Naive B cell (primary cell): ENCODE measurements at regions not wholly inside any gene's neighbourhood (a gene's known extent, or its start where the extent isn't known, plus 50 kb on each side); places are given as distances from the start of the nearest gene placed in this dataset.
A peak's percentile ranks its signal among the peaks of the same experiment; 100 is the strongest.
"Not testable (repeated sequence)": the region's sequence is repeated elsewhere in the genome, so short reads cannot be mapped to it uniquely, and the experiment has no call there.

Experiments
- ATAC-seq, 2 donors: fragments of 150-1000 bp; cut with Tn5 transposase; 2 replicates each; pipeline ENCODE4 v1.10.0; 2021; ENCODE audit warnings: low read depth in 2 of 2, mild to moderate bottlenecking in 2 of 2, moderate library complexity in 2 of 2
- DNase-seq: peaks from one replicate; pipeline ENCODE4 v3.0.0; 2022
- H3K27ac Mint-ChIP-seq, 6 donors: one replicate each; pipeline ENCODE4 v1.8.0; 2020 to 2022; ENCODE audit warnings: mild to moderate bottlenecking in 6 of 6, mixed read lengths in 6 of 6, moderate library complexity in 5 of 6, inconsistent platforms in 2 of 6
- H3K27me3 Mint-ChIP-seq, 3 donors: one replicate each; pipeline ENCODE4 v1.8.0; 2021 to 2022; ENCODE audit warnings: mixed read lengths in 3 of 3, mild to moderate bottlenecking in 1 of 3
- H3K36me3 Mint-ChIP-seq, 2 donors: one replicate each; pipeline ENCODE4 v1.8.0; 2020 to 2022; ENCODE audit warnings: mixed read lengths in 2 of 2, inconsistent platforms in 1 of 2, mild to moderate bottlenecking in 1 of 2
- H3K4me1 Mint-ChIP-seq, 3 donors: one replicate each; pipeline ENCODE4 v1.8.0; 2020 to 2022; ENCODE audit warnings: mixed read lengths in 3 of 3, inconsistent platforms in 1 of 3, mild to moderate bottlenecking in 1 of 3, moderate library complexity in 1 of 3
- H3K4me3 Mint-ChIP-seq, 8 donors: one replicate each; pipeline ENCODE4 v1.8.0; 2020 to 2022; ENCODE audit warnings: mild to moderate bottlenecking in 8 of 8, mixed read lengths in 8 of 8, moderate library complexity in 8 of 8, inconsistent platforms in 2 of 8
- H3K9me3 Mint-ChIP-seq, 7 donors: one replicate each; pipeline ENCODE4 v1.8.0; 2020 to 2022; ENCODE audit warnings: mixed read lengths in 7 of 7, mild to moderate bottlenecking in 5 of 7, inconsistent platforms in 2 of 7, moderate library complexity in 1 of 7

DNA sequence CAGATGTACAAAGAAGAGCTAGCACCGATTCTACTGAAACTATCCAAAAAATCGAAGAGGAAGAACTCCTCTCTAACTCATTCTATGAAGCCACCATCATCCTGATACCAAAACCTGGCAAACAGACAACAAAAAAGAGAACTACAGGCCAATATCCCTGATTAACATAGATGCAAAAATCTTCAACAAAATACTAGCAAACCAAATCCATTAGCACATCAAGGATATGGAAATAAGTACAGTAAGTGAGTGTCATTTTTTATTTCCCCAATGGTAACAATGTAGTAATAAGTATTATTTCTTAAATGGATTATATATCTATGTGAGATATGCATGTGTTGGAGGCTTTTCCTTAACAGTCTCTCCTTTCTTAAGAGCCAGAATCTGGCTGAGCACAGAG is 134.5 kb upstream of the SMLR1 start:
- Mint-ChIP-seq H3K4me3 (no peak overlapping the region), H3K4me1 (no peaks in the 10 kb centered on the region), H3K36me3 (peaks cover 0 to 6% of the 10 kb centered on the region in 2 donors), H3K9me3 (peaks cover 0 to 4% (median 0%) of the 10 kb centered on the region in 7 donors), H3K27ac (no peak overlapping the region), H3K27me3 (peaks cover 0 to 2% (median 0%) of the 10 kb centered on the region in 3 donors)
- ATAC-seq (no peak), DNase-seq (no peak)

GRCh38 chr6:130693944-130694343 is 133.3 kb upstream of the SMLR1 start:
- Mint-ChIP-seq H3K27ac (no peak overlapping the region), H3K27me3 (no peaks in the 10 kb centered on the region), H3K4me3 (no peak overlapping the region)

GRCh38 chr6:130694606-130695005 is 132.6 kb upstream of the SMLR1 start:
- no peaks in the 10 kb centered on the region for H3K4me1 Mint-ChIP-seq
- no peak overlapping the region for H3K4me3 Mint-ChIP-seq
- ATAC-seq (no peak), DNase-seq (no peak)
- H3K27ac Mint-ChIP-seq: no peak overlapping the region
- H3K9me3 Mint-ChIP-seq: peaks cover 0 to 4% (median 0%) of the 10 kb centered on the region in 7 donors
- no peaks in the 10 kb centered on the region for H3K27me3 Mint-ChIP-seq
- peaks cover 0 to 6% of the 10 kb centered on the region in 2 donors for H3K36me3 Mint-ChIP-seq

More at GRCh38 chr6:130693944-130694343, 133.3 kb upstream of the SMLR1 start:
- Mint-ChIP-seq H3K4me1 (no peaks in the 10 kb centered on the region), H3K36me3 (peaks cover 0 to 6% of the 10 kb centered on the region in 2 donors), H3K9me3 (peaks cover 0 to 4% (median 0%) of the 10 kb centered on the region in 7 donors)
- ATAC-seq: no peak
- DNase-seq: no peak

- H3K27me3 Mint-ChIP-seq: no peaks in the 10 kb centered on the region
- H3K27ac Mint-ChIP-seq: no peak overlapping the region
- no peaks in the 10 kb centered on the region for H3K4me1 Mint-ChIP-seq
- DNase-seq (no peak), ATAC-seq (no peak)
- H3K4me3 Mint-ChIP-seq: peak overlapping the region in 1 of 8 donors; percentile 57
- H3K9me3 Mint-ChIP-seq: peaks cover 0 to 4% (median 0%) of the 10 kb centered on the region in 7 donors
- H3K36me3 Mint-ChIP-seq: peaks cover 0 to 6% of the 10 kb centered on the region in 2 donors
Observed at GRCh38 chr6:130696806-130697205, 130.4 kb upstream of the SMLR1 start.

- DNase-seq (no peak), ATAC-seq (no peak)
- Mint-ChIP-seq H3K27ac (no peak overlapping the region), H3K9me3 (peaks cover 0 to 4% (median 0%) of the 10 kb centered on the region in 7 donors), H3K4me1 (no peaks in the 10 kb centered on the region), H3K36me3 (peaks cover 0 to 6% of the 10 kb centered on the region in 2 donors), H3K27me3 (no peaks in the 10 kb centered on the region), H3K4me3 (no peak overlapping the region)
Observed at GRCh38 chr6:130697271-130697994, 129.8 kb upstream of the SMLR1 start.

- Mint-ChIP-seq H3K9me3 (peaks cover 0 to 4% (median under 1%) of the 10 kb centered on the region in 7 donors), H3K4me3 (no peak overlapping the region), H3K27me3 (no peaks in the 10 kb centered on the region), H3K36me3 (peaks cover 0 to 6% of the 10 kb centered on the region in 2 donors), H3K27ac (no peak overlapping the region), H3K4me1 (no peaks in the 10 kb centered on the region)
- DNase-seq (peak; percentile 15), ATAC-seq (peak; percentile 71 to 78)
Observed at GRCh38 chr6:130697995-130698535, 129.1 kb upstream of the SMLR1 start.

DNA sequence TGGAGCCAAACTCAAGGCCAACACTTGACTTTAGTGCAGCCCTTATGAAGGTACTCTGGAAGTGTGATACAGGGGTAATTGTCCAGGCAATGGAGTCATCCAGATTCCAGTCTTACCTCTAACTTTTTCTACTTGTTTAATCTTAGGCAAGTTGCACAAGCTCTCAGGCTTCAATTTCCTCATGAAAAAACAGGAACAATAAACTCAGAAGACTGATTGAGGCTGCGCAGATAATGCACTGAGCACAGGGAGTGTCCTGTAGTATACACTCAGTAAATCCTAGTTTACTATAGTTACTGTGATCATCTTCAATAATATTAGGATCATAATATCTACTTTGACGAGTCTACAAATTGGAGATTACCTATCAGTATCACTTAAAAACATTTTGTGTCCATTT is 127.5 kb upstream of the SMLR1 start:
- Mint-ChIP-seq H3K9me3 (peaks cover 0 to 2% (median 0%) of the 10 kb centered on the region in 7 donors), H3K36me3 (peaks cover 0 to 4% of the 10 kb centered on the region in 2 donors), H3K27ac (no peak overlapping the region), H3K27me3 (peaks cover 0 to 8% (median 0%) of the 10 kb centered on the region in 3 donors), H3K4me1 (no peaks in the 10 kb centered on the region), H3K4me3 (no peak overlapping the region)
- ATAC-seq (no peak), DNase-seq (no peak)

DNA sequence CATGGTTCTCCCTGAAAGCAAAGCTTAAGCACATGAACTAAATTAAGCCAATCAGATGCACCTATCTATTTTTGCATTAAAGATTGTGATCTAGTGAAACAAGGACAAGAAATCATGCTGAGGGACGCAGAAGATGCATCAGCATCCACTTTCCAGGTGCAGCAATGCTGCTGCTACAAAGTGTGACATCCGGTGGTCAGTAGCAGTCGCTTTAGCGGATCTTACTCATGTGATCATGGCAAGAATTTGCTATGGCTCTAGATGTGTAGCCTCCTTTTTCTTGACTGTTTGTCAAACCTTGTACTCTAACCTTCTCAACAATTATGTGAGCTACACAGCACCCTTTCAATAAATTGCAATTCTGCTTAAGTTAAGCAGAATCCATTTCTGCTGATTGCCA is 126.8 kb upstream of the SMLR1 start:
- no peak overlapping the region for H3K27ac Mint-ChIP-seq
- H3K4me1 Mint-ChIP-seq: no peaks in the 10 kb centered on the region
- H3K9me3 Mint-ChIP-seq: peaks cover 0 to 2% (median 0%) of the 10 kb centered on the region in 7 donors
- no peak overlapping the region for H3K4me3 Mint-ChIP-seq
- peaks cover 0 to 8% (median 0%) of the 10 kb centered on the region in 3 donors for H3K27me3 Mint-ChIP-seq
- ATAC-seq (no peak), DNase-seq (no peak)
- no peaks in the 10 kb centered on the region for H3K36me3 Mint-ChIP-seq

GRCh38 chr6:130708338-130708737 is 118.9 kb upstream of the SMLR1 start:
- Mint-ChIP-seq H3K27me3 (peaks cover 0 to 8% (median 0%) of the 10 kb centered on the region in 3 donors), H3K4me3 (no peak overlapping the region), H3K36me3 (no peaks in the 10 kb centered on the region)

GRCh38 chr6:130711641-130712040 is 115.6 kb upstream of the SMLR1 start:
- H3K27ac Mint-ChIP-seq, H3K27me3 Mint-ChIP-seq, H3K36me3 Mint-ChIP-seq, DNase-seq, ATAC-seq, H3K9me3 Mint-ChIP-seq, H3K4me1 Mint-ChIP-seq: not testable (repeated sequence)
- H3K4me3 Mint-ChIP-seq: peak overlapping the region in 1 of 8 donors; percentile 21

More at GRCh38 chr6:130708338-130708737, 118.9 kb upstream of the SMLR1 start:
- Mint-ChIP-seq H3K27ac (peak overlapping the region in 1 of 6 donors; percentile 2), H3K9me3 (peaks cover 0 to 5% (median 0%) of the 10 kb centered on the region in 7 donors), H3K4me1 (no peaks in the 10 kb centered on the region)
- DNase-seq (no peak), ATAC-seq (no peak)

DNA sequence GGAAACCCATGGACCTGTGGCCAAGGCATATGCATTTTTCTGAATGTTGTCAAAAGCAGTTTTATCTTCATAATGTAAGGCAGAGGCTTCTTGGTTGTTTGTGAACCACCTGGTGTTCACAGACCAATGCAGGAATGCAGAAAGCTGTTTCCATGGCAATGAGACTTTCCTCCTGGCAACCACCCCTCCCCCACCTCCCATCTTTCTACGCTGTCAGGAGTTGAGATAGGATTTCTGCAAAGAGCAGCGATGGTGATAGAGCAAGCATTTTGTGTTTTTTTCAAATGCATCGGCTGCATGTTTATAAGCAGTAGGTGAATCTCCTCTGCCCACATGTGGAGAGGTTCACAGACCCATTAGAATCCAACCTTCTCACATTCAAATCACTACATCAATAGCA is 114.1 kb upstream of the SMLR1 start:
- no peaks in the 10 kb centered on the region for H3K36me3 Mint-ChIP-seq
- H3K9me3 Mint-ChIP-seq: no peaks in the 10 kb centered on the region
- no peak overlapping the region for H3K27ac Mint-ChIP-seq
- H3K4me1 Mint-ChIP-seq: peaks cover 4 to 7% (median 6%) of the 10 kb centered on the region in 3 donors
- H3K27me3 Mint-ChIP-seq: peaks cover 0 to 7% (median 0%) of the 10 kb centered on the region in 3 donors
- ATAC-seq: no peak
- H3K4me3 Mint-ChIP-seq: no peak overlapping the region
- DNase-seq: no peak

GRCh38 chr6:130715058-130715457 is 112.1 kb upstream of the SMLR1 start:
- no peak for ATAC-seq
- H3K27ac Mint-ChIP-seq: no peak overlapping the region
- H3K4me3 Mint-ChIP-seq: no peak overlapping the region
- H3K9me3 Mint-ChIP-seq: peaks cover 0 to 7% (median 5%) of the 10 kb centered on the region in 7 donors
- H3K27me3 Mint-ChIP-seq: peaks cover 0 to 7% (median 0%) of the 10 kb centered on the region in 3 donors
- no peak for DNase-seq
- H3K36me3 Mint-ChIP-seq: peaks cover 0 to 9% of the 10 kb centered on the region in 2 donors
- H3K4me1 Mint-ChIP-seq: peaks cover 4 to 7% (median 7%) of the 10 kb centered on the region in 3 donors

DNA sequence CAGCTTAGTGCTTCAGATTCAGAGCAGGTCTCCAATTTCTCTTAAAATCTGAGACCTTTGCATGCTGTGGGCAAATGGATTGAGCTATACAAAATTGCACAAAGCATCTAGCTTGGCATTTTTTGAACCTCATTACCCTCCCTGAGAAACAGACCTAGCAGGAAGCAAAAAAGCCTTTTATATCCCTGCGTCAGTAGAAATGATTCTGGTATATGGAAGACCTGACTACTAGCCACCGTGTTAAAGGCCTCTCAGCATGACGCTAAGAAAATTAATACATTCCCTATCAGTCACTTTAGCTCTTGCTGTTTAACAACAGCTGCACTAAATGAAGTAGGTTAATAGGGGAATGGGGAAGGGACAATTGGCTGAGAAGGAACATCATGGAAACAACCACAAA is 110.7 kb upstream of the SMLR1 start:
- Mint-ChIP-seq H3K4me1 (peaks cover 4 to 7% (median 7%) of the 10 kb centered on the region in 3 donors), H3K4me3 (no peak overlapping the region), H3K27me3 (peaks cover 0 to 7% (median 0%) of the 10 kb centered on the region in 3 donors), H3K36me3 (peaks cover 0 to 9% of the 10 kb centered on the region in 2 donors), H3K27ac (no peak overlapping the region), H3K9me3 (peaks cover 0 to 7% (median 5%) of the 10 kb centered on the region in 7 donors)
- ATAC-seq (no peak), DNase-seq (no peak)

DNA sequence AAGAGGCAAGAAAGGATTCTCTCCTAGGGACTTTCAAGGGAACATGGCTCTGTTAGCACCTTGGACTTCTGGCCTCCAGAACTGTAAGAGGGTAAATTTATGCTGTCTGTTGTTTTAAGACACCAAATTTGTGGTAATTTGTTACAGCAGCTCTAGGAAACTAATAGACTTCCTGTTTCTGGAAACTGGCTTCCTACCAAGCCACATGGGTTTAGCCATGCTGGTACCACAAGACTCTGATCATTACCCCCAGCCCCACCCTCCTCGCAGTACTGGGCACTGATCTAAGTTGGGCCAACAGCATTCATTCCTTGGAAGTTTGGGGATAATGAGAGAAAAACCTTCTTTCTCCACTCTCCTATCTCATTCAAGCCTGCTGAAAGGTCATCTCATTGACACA is 109.5 kb upstream of the SMLR1 start:
- peak; percentile 23 to 39 for ATAC-seq
- no peak overlapping the region for H3K4me3 Mint-ChIP-seq
- DNase-seq: no peak

More for the DNA sequence above, 109.5 kb upstream of the SMLR1 start:
- H3K4me1 Mint-ChIP-seq: peaks cover 4 to 7% (median 7%) of the 10 kb centered on the region in 3 donors
- peaks cover 0 to 7% (median 0%) of the 10 kb centered on the region in 3 donors for H3K27me3 Mint-ChIP-seq
- peaks cover 0 to 7% (median 5%) of the 10 kb centered on the region in 7 donors for H3K9me3 Mint-ChIP-seq
- H3K27ac Mint-ChIP-seq: no peak overlapping the region
- H3K36me3 Mint-ChIP-seq: peaks cover 0 to 9% of the 10 kb centered on the region in 2 donors
